ENCODE measurements at regions not wholly inside any gene's neighbourhood (a gene's known extent, or its start where the extent isn't known, plus 50 kb on each side); places are given as distances from the start of the nearest gene placed in this dataset.

DNA sequence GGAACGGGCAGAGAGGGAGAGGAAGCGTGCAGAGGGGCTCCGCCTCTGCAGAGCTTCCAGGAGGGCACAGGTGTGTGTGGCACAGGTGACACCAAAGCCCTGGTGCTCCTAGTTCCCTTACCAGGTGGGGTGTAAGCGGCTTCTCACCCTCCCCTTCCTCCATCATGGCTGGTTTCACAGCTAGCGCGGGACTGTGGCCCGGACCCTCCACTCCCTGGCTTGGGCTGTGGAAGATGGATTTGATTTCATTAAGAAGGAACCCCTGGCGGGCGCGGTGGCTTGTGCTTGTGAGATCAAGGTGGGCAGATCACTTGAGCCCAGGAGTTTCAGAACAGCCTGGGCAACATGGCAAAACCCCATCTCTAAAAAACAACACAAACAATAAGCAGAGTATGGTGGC is 241.2 kb upstream of the GSE1 start:
- Histone ChIP-seq H3K27me3 (ENCODE audit: control insufficient read depth, insufficient read depth, low read length) (no peaks in the 10 kb centered on the region), H3K4me3 (ENCODE audit: low read depth, low read length) (peak overlapping the region; percentile 45), H3K36me3 (ENCODE audit: control insufficient read depth, insufficient read depth, low read length) (peaks cover 1% of the 10 kb centered on the region)
- DNase-seq (ENCODE audit: low read depth) (no peak), FAIRE-seq (no peak)
- TF ChIP-seq, protein P1, sequence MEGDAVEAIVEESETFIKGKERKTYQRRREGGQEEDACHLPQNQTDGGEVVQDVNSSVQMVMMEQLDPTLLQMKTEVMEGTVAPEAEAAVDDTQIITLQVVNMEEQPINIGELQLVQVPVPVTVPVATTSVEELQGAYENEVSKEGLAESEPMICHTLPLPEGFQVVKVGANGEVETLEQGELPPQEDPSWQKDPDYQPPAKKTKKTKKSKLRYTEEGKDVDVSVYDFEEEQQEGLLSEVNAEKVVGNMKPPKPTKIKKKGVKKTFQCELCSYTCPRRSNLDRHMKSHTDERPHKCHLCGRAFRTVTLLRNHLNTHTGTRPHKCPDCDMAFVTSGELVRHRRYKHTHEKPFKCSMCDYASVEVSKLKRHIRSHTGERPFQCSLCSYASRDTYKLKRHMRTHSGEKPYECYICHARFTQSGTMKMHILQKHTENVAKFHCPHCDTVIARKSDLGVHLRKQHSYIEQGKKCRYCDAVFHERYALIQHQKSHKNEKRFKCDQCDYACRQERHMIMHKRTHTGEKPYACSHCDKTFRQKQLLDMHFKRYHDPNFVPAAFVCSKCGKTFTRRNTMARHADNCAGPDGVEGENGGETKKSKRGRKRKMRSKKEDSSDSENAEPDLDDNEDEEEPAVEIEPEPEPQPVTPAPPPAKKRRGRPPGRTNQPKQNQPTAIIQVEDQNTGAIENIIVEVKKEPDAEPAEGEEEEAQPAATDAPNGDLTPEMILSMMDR (IDR thresholded peaks at IDR 0.05; ENCODE audit: insufficient read depth, low read length, severe bottlenecking) = no peak

DNA sequence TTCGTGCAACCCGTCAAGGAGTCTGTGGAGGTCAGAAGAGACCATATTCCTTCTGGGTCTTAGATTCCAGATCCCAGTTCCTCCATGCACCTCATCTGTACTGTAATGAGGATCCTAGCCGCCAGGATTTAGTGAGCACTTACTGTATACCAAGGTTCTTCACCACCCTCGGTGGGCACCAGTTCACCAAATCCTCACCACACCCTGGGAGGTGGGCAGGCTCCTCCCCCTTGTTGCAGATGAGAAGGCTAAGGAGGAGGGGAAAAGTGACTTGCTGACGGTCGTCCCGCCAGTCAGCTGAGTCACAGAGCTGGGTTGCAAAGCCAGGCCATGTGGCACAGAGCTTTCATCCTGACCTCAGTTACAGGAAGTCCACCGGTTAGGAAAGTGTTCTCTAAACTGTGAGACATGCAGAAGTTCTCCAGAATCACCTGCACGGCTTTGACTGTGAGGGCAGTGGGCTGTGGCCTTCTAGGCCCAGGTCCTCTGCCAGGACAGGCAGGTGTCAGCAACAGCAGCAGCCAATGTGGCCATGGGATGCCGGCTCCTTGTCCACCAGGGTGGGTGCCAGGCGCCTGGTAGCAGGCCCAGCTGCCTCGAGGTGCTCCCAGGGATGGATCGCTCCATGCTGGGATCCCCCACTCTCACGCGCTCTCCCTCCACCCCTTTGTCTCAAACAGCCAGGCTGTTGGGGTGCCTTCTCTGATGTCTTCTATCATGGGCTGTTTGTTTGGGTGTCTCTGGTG is 240.3 kb upstream of the GSE1 start:
- FAIRE-seq (no peak), DNase-seq (ENCODE audit: low read depth) (peak; percentile 78)
- no peak overlapping the region for H3K4me3 ChIP-seq (ENCODE audit: low read depth, low read length)
- TF ChIP-seq, protein P1 (IDR thresholded peaks at IDR 0.05; ENCODE audit: insufficient read depth, low read length, severe bottlenecking) = no peak
- H3K27me3 ChIP-seq (ENCODE audit: control insufficient read depth, insufficient read depth, low read length) = no peaks in the 10 kb centered on the region
- H3K36me3 ChIP-seq (ENCODE audit: control insufficient read depth, insufficient read depth, low read length) = peaks cover 1% of the 10 kb centered on the region

DNA sequence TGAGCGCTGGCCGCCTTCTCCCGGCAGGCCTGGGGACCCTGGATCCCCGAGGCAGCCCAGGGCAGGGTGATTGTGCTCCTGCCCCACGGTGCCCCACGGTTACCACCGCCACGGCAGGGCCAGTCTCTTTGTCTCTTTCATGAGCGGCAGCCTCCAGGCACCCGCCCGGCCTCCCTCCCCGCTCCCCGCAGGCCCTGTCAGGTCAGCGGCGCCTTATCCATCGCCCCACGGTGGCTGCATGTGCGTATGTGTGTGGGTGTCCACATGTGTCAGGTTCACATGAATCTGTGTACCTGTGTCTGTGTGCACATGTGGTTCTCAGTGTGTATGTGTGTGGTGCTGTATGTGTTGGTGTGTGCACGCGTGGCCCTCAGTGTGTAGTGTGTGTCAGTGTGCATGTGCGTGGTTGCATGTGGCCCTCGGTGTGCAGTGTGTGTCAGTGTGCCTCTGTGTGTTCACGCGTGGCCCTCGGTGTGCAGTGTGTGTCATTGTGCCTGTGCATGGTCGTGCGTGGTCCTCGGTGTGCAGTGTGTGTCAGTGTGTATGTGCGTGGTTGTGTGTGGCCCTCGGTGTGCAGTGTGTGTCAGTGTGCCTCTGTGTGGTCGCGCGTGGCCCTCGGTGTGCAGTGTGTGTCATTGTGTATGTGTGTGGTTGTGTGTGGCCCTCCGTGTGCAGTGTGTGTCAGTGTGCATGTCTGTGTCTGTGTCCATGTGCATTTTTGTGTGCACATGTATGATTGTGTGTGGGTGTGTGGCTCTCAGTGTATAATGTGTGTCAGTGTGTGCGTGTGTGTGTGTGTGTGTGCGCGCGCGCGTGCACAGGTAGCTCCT is 239.2 kb upstream of the GSE1 start:
- Histone ChIP-seq H3K27me3 (ENCODE audit: control insufficient read depth, insufficient read depth, low read length) (no peaks in the 10 kb centered on the region), H3K4me3 (ENCODE audit: low read depth, low read length) (no peak overlapping the region), H3K36me3 (ENCODE audit: control insufficient read depth, insufficient read depth, low read length) (peaks cover 1% of the 10 kb centered on the region)
- peak; percentile 99 for FAIRE-seq
- no peak for DNase-seq (ENCODE audit: low read depth)
- TF ChIP-seq, protein P1 (IDR thresholded peaks at IDR 0.05; ENCODE audit: insufficient read depth, low read length, severe bottlenecking) = no peak

DNA sequence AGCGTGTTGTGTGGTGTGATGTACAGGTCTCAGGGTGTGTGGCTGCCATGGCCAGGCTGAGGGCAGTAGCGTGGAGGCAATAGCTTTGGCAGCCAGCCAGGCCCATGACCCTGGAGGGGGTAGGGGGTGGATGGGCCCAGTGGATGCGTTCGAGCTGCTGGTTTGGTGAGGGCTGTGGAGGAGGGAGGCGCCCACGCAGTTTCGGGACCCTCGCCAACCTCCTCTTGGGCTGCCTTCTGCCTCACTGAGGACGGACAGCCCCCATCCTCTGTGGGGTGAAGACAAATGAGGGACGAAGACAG is 238.6 kb upstream of the GSE1 start:
- peaks cover 1% of the 10 kb centered on the region for H3K36me3 ChIP-seq (ENCODE audit: control insufficient read depth, insufficient read depth, low read length)
- no peak for FAIRE-seq
- no peak overlapping the region for H3K4me3 ChIP-seq (ENCODE audit: low read depth, low read length)
- no peaks in the 10 kb centered on the region for H3K27me3 ChIP-seq (ENCODE audit: control insufficient read depth, insufficient read depth, low read length)
- DNase-seq (ENCODE audit: low read depth) = no peak
- TF ChIP-seq, protein P1 (IDR thresholded peaks at IDR 0.05; ENCODE audit: insufficient read depth, low read length, severe bottlenecking) = no peak

DNA sequence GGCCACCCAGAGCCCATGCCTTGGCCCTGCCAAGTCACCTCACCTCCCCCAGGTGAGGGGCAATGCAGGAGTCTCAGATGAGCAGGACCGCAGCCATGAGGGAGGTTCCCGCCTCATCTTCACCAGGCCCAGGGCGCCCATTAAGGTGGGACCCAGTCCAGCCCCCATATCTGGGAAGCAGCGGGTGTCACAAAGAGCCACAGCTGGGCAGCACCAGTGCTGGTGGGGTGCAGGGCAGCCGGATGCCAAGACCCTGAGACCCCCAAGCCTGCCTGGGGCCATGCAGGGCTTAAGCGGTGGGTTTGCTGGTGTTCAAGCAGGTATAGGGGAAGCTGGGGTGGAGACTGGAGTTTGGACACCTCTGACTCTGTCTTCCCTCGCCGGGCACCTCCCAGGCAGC is 237.8 kb upstream of the GSE1 start:
- DNase-seq (ENCODE audit: low read depth) (no peak), FAIRE-seq (no peak)
- Histone ChIP-seq H3K36me3 (ENCODE audit: control insufficient read depth, insufficient read depth, low read length) (peaks cover 1% of the 10 kb centered on the region), H3K4me3 (ENCODE audit: low read depth, low read length) (no peak overlapping the region), H3K27me3 (ENCODE audit: control insufficient read depth, insufficient read depth, low read length) (no peaks in the 10 kb centered on the region)
- TF ChIP-seq, protein P1 (IDR thresholded peaks at IDR 0.05; ENCODE audit: insufficient read depth, low read length, severe bottlenecking) = no peak

Data from bronchial epithelial cell (primary cell).